Lower leg skin (tissue), 3 donors: ENCODE measurements at regions not wholly inside any gene's neighbourhood (a gene's known extent, or its start where the extent isn't known, plus 50 kb on each side); places are given as distances from the start of the nearest gene placed in this dataset.

Experiments
- POLR2A ChIP-seq, 2 donors: fragments of 450-650 bp; IDR thresholded peaks; one replicate each; pipeline ENCODE4 v1.6.1; 2016 to 2017; ENCODE audit warnings: antibody characterized with exemption in 2 of 2, mild to moderate bottlenecking in 1 of 2, moderate library complexity in 1 of 2
- TF ChIP-seq, protein P1 (sequence below), 3 donors: fragments of 450-650 bp; IDR thresholded peaks; one replicate each; pipeline ENCODE4 v1.5.1; 2016; ENCODE audit warnings: antibody characterized with exemption in 3 of 3, mild to moderate bottlenecking in 3 of 3, moderate library complexity in 2 of 3

DNA sequence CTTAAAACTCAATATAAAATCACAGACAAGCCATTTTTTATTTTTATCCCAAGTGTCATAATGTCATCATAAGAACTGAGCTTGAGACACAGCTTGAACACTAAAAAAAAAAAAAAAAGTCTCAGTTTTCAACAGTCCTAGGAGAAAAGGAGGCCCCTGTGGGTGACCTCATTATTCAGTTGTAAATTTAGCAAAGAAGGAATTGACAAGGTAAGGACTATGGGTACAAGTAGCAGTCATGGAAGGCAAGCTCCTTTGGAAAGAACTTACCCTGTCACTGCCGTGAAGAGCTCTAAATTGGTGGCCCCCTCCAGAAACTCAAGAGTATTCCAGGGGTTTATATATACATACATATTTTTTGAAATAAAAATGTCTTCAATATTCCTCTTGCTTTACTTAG, 864.4 kb upstream of the KCND2 start:
- TF ChIP-seq, protein P1, sequence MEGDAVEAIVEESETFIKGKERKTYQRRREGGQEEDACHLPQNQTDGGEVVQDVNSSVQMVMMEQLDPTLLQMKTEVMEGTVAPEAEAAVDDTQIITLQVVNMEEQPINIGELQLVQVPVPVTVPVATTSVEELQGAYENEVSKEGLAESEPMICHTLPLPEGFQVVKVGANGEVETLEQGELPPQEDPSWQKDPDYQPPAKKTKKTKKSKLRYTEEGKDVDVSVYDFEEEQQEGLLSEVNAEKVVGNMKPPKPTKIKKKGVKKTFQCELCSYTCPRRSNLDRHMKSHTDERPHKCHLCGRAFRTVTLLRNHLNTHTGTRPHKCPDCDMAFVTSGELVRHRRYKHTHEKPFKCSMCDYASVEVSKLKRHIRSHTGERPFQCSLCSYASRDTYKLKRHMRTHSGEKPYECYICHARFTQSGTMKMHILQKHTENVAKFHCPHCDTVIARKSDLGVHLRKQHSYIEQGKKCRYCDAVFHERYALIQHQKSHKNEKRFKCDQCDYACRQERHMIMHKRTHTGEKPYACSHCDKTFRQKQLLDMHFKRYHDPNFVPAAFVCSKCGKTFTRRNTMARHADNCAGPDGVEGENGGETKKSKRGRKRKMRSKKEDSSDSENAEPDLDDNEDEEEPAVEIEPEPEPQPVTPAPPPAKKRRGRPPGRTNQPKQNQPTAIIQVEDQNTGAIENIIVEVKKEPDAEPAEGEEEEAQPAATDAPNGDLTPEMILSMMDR (IDR thresholded peaks at IDR 0.05), result no peak
- TF ChIP-seq POLR2A (IDR thresholded peaks at IDR 0.05), result no peak
